Right lobe of liver (tissue), 4 donors: ENCODE measurements at regions not wholly inside any gene's neighbourhood (a gene's known extent, or its start where the extent isn't known, plus 50 kb on each side); places are given as distances from the start of the nearest gene placed in this dataset.
"Not testable (repeated sequence)": the region's sequence is repeated elsewhere in the genome, so short reads cannot be mapped to it uniquely, and the experiment has no call there.

ENCODE experiments used
- CTCF ChIP-seq, 4 donors: fragments of 200-600 bp in 3 of 4; fragments of 450-650 bp in 1 of 4; IDR thresholded peaks; one replicate each; pipeline versions ENCODE4 v1.5.1 to v1.8.0; 2016 to 2022; ENCODE audit warnings: antibody characterized with exemption in 4 of 4, mild to moderate bottlenecking in 2 of 4
- POLR2A ChIP-seq: fragments of 450-650 bp; IDR thresholded peaks from one replicate; pipeline ENCODE4 v1.6.1; 2017; ENCODE audit warnings: antibody characterized with exemption, mild to moderate bottlenecking
- donor health status: DM: no; HTN: no; CAD: no.
- donor health status: DM: no; HTN: no; CAD: no.
- donor health status: DM: no; HTN: yes; CAD: no.

DNA sequence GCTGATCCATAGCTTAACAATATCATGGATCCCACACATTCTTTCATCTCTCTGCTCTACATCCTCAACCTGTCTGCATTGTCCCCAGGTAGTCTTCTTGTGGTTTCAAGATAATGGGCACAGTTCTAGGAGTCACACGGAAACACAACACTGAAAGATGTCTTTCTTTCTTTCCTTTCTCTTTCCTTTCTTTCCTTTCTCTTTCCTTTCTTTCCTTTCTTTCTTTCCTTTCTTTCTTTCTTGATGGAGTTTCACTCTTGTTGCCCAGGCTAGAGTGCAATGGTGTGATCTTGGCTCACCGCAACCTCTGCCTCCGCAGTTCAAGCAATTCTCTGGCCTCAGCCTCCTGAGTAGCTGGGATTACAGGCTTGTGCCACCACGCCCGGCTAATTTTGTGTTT is 76.2 kb upstream of the PPM1B start:
- TF ChIP-seq CTCF (IDR thresholded peaks at IDR 0.05); POLR2A: not testable (repeated sequence)
